HL-60 (cell line): ENCODE measurements at regions not wholly inside any gene's neighbourhood (a gene's known extent, or its start where the extent isn't known, plus 50 kb on each side); places are given as distances from the start of the nearest gene placed in this dataset.

Source experiments
- DNase-seq, 2 experiments: peaks; one replicate each; pipeline ENCODE4 v3.0.0-alpha.2; 2010 to 2020; ENCODE audit warnings: low read depth in 1 of 2, low spot score in 1 of 2
- H3K27ac ChIP-seq: fragments of 250-450 bp; sonication (Bioruptor Pico); replicated peaks from 2 replicates; pipeline ENCODE4 v1.5.1; 2020; ENCODE audit warnings: mild to moderate bottlenecking, moderate library complexity
- H3K27me3 ChIP-seq: fragments of 250-450 bp; sonication (Bioruptor Pico); 2 replicates; pipeline ENCODE4 v1.5.1; 2021; ENCODE audit warnings: mild to moderate bottlenecking, moderate library complexity; ENCODE audit not compliant: insufficient read depth, poor library complexity, severe bottlenecking
- H3K4me3 ChIP-seq: replicated peaks from 2 replicates; pipeline ENCODE4 v1.5.1; 2011; ENCODE audit warnings: mild to moderate bottlenecking, control low read depth, low read length; ENCODE audit not compliant: insufficient read depth
- GABPA ChIP-seq: IDR thresholded peaks from 2 replicates; pipeline ENCODE4 v1.6.1; 2012; ENCODE audit warnings: low read depth
- POLR2AphosphoS5 ChIP-seq: IDR thresholded peaks from 2 replicates; pipeline ENCODE4 v1.6.1; 2012; ENCODE audit warnings: low read depth
- REST ChIP-seq: IDR thresholded peaks from 2 replicates; pipeline ENCODE4 v1.6.1; 2012; ENCODE audit warnings: low read depth; ENCODE audit not compliant: insufficient replicate concordance
- SPI1 ChIP-seq: IDR thresholded peaks from 2 replicates; pipeline ENCODE4 v1.6.1; 2012; ENCODE audit warnings: low read depth, mild to moderate bottlenecking, borderline replicate concordance
- TF ChIP-seq, protein P1 (sequence below): IDR thresholded peaks from one replicate; pipeline ENCODE4 v1.5.1; 2011; ENCODE audit warnings: low read length, control low read depth, inconsistent platforms; ENCODE audit not compliant: insufficient read depth

GRCh38 chr18:32542221-32542798 lies 71.6 kb upstream of the GAREM1 start:
- Histone ChIP-seq H3K27me3 (no peaks in the 10 kb centered on the region), H3K27ac (no peak overlapping the region), H3K4me3 (no peak overlapping the region)
- no peak for DNase-seq
- no peak for TF ChIP-seq POLR2AphosphoS5

GRCh38 chr18:32530947-32531651 lies 60.4 kb upstream of the GAREM1 start:
- DNase-seq: peak; percentile 67 to 92
- no peak for TF ChIP-seq POLR2AphosphoS5
- Histone ChIP-seq H3K27me3 (peaks cover 2% of the 10 kb centered on the region), H3K4me3 (no peak overlapping the region), H3K27ac (no peak overlapping the region)

DNA sequence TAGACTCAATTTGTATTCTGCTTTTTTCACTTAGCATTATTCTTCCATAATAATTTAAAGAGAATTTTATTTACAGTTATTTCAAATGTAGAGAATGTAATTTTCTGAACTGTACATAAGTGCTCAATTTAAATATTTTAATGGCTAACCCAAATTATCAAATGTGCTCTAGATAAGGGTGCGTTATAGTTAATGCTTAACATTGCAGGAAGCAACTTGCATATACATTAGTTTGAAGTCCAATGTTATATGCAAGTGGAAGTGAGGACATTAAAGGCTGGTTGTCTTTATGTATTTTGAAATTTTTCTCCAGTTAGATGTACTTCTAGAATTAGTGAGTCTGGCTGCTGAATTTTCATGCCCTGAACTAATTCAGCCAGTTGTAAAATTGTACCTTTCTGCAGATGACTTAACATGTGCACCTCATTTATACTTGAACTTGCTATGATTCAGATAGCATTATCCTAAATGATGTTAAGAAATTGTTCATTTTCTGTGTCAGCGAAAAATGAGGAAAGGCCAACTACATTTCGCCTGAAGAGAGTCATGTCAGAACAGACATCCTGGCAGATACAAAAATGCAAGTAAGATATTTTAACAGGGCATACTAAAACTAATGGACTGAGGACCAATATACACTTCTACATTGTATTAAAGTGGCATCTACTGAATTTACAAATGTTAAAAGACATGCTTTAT lies 59.2 kb upstream of the GAREM1 start:
- H3K27ac ChIP-seq: no peak overlapping the region
- TF ChIP-seq POLR2AphosphoS5: no peak
- no peak for DNase-seq
- no peaks in the 10 kb centered on the region for H3K27me3 ChIP-seq
- H3K4me3 ChIP-seq: no peak overlapping the region

DNA sequence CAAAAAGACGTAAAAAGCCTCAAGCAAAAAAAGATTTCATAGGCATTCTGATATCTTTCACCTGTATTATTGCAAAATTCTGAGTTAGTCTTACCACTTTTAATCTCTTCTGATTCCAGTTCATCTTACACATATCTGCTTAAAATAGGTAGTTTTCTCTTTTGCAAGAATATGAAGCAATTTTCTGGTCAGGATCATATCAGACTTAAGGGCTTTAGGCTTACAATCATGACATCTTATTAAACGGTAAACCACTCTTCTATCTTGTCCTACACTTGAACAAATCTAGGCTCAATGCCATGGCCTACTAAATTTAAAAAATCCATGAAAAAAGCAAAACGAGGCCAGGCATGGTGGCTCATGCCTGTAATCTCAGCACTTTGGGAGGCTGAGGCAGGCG lies 50.1 kb upstream of the GAREM1 start:
- no peak for TF ChIP-seq SPI1
- no peak for TF ChIP-seq POLR2AphosphoS5
- no peak for TF ChIP-seq GABPA
- TF ChIP-seq, protein P1, sequence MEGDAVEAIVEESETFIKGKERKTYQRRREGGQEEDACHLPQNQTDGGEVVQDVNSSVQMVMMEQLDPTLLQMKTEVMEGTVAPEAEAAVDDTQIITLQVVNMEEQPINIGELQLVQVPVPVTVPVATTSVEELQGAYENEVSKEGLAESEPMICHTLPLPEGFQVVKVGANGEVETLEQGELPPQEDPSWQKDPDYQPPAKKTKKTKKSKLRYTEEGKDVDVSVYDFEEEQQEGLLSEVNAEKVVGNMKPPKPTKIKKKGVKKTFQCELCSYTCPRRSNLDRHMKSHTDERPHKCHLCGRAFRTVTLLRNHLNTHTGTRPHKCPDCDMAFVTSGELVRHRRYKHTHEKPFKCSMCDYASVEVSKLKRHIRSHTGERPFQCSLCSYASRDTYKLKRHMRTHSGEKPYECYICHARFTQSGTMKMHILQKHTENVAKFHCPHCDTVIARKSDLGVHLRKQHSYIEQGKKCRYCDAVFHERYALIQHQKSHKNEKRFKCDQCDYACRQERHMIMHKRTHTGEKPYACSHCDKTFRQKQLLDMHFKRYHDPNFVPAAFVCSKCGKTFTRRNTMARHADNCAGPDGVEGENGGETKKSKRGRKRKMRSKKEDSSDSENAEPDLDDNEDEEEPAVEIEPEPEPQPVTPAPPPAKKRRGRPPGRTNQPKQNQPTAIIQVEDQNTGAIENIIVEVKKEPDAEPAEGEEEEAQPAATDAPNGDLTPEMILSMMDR: no peak
- TF ChIP-seq REST: no peak
- no peak overlapping the region for H3K4me3 ChIP-seq
- H3K27me3 ChIP-seq: no peaks in the 10 kb centered on the region
- no peak for DNase-seq
- H3K27ac ChIP-seq: no peak overlapping the region
